ENCODE measurements at regions not wholly inside any gene's neighbourhood (a gene's known extent, or its start where the extent isn't known, plus 50 kb on each side); places are given as distances from the start of the nearest gene placed in this dataset.

- Histone ChIP-seq H3K79me2 (ENCODE audit: insufficient read depth, low read length) (no peaks in the 10 kb centered on the region), H3K27ac (ENCODE audit: low read depth, low read length) (no peak overlapping the region), H3K9ac (ENCODE audit: low read length) (no peak overlapping the region), H3K9me2 (replicated peaks; ENCODE audit: insufficient read depth, low read length) (no peaks in the 10 kb centered on the region), H3K4me3 (ENCODE audit: insufficient read depth, low read length, poor library complexity, severe bottlenecking) (no peak overlapping the region), H3K27me3 (ENCODE audit: low read length) (no peaks in the 10 kb centered on the region), H3K36me3 (ENCODE audit: low read length) (no peaks in the 10 kb centered on the region), H3K4me2 (ENCODE audit: low read depth, low read length, poor library complexity, severe bottlenecking) (no peak overlapping the region), H3F3A (ENCODE audit: insufficient read depth) (no peaks in the 10 kb centered on the region), H2AFZ (ENCODE audit: low read depth, low read length, severe bottlenecking) (no peak overlapping the region), H3K9me3 (ENCODE audit: insufficient read depth, low read length) (no peaks in the 10 kb centered on the region), H4K20me1 (ENCODE audit: low read depth, low read length) (no peaks in the 10 kb centered on the region)
- TF ChIP-seq CTCF (IDR thresholded peaks at IDR 0.05; ENCODE audit: insufficient read depth, low read length, poor library complexity, severe bottlenecking) (no peak), EZH2phosphoT487 (conservative IDR thresholded peaks at IDR 0.05; ENCODE audit: low read length) (no peak)
These were observed 62.6 kb downstream of the GLUD2 start for GRCh38 chrX:121109986-121110385.

GRCh38 chrX:121110536-121110935 lies 63.1 kb downstream of the GLUD2 start:
- Histone ChIP-seq H3K79me2 (ENCODE audit: insufficient read depth, low read length) (no peaks in the 10 kb centered on the region), H3K9me2 (replicated peaks; ENCODE audit: insufficient read depth, low read length) (no peaks in the 10 kb centered on the region), H3K9ac (ENCODE audit: low read length) (no peak overlapping the region), H3K4me2 (ENCODE audit: low read depth, low read length, poor library complexity, severe bottlenecking) (no peak overlapping the region), H3K36me3 (ENCODE audit: low read length) (no peaks in the 10 kb centered on the region), H3K27ac (ENCODE audit: low read depth, low read length) (no peak overlapping the region), H4K20me1 (ENCODE audit: low read depth, low read length) (no peaks in the 10 kb centered on the region), H3K4me3 (ENCODE audit: insufficient read depth, low read length, poor library complexity, severe bottlenecking) (no peak overlapping the region), H3K27me3 (ENCODE audit: low read length) (no peaks in the 10 kb centered on the region), H2AFZ (ENCODE audit: low read depth, low read length, severe bottlenecking) (no peak overlapping the region), H3F3A (ENCODE audit: insufficient read depth) (no peaks in the 10 kb centered on the region), H3K9me3 (ENCODE audit: insufficient read depth, low read length) (no peaks in the 10 kb centered on the region)
- TF ChIP-seq EZH2phosphoT487 (conservative IDR thresholded peaks at IDR 0.05; ENCODE audit: low read length), result no peak

- no peaks in the 10 kb centered on the region for H3K9me2 ChIP-seq (replicated peaks; ENCODE audit: insufficient read depth, low read length)
- TF ChIP-seq EZH2phosphoT487 (conservative IDR thresholded peaks at IDR 0.05; ENCODE audit: low read length) (no peak), CTCF (IDR thresholded peaks at IDR 0.05; ENCODE audit: insufficient read depth, low read length, poor library complexity, severe bottlenecking) (no peak)
These were observed 67.3 kb downstream of the GLUD2 start for GRCh38 chrX:121114691-121115090.

GRCh38 chrX:121120690-121121605 lies 73.5 kb downstream of the GLUD2 start:
- Histone ChIP-seq H3K36me3 (ENCODE audit: low read length) (no peaks in the 10 kb centered on the region), H2AFZ (ENCODE audit: low read depth, low read length, severe bottlenecking) (no peak overlapping the region), H3K9me3 (ENCODE audit: insufficient read depth, low read length) (no peaks in the 10 kb centered on the region), H3K9me2 (replicated peaks; ENCODE audit: insufficient read depth, low read length) (no peaks in the 10 kb centered on the region), H3K4me3 (ENCODE audit: insufficient read depth, low read length, poor library complexity, severe bottlenecking) (no peak overlapping the region), H3K79me2 (ENCODE audit: insufficient read depth, low read length) (no peaks in the 10 kb centered on the region), H3K4me2 (ENCODE audit: low read depth, low read length, poor library complexity, severe bottlenecking) (no peak overlapping the region), H3F3A (ENCODE audit: insufficient read depth) (no peaks in the 10 kb centered on the region), H3K9ac (ENCODE audit: low read length) (no peak overlapping the region), H3K27me3 (ENCODE audit: low read length) (no peaks in the 10 kb centered on the region), H4K20me1 (ENCODE audit: low read depth, low read length) (no peaks in the 10 kb centered on the region), H3K27ac (ENCODE audit: low read depth, low read length) (no peak overlapping the region)
- TF ChIP-seq EZH2phosphoT487 (conservative IDR thresholded peaks at IDR 0.05; ENCODE audit: low read length) (no peak), CTCF (IDR thresholded peaks at IDR 0.05; ENCODE audit: insufficient read depth, low read length, poor library complexity, severe bottlenecking) (no peak)

More at GRCh38 chrX:121114691-121115090, 67.3 kb downstream of the GLUD2 start:
- Histone ChIP-seq H3K36me3 (ENCODE audit: low read length) (no peaks in the 10 kb centered on the region), H3K4me3 (ENCODE audit: insufficient read depth, low read length, poor library complexity, severe bottlenecking) (no peak overlapping the region), H3K9me3 (ENCODE audit: insufficient read depth, low read length) (no peaks in the 10 kb centered on the region), H3K9ac (ENCODE audit: low read length) (no peak overlapping the region), H4K20me1 (ENCODE audit: low read depth, low read length) (no peaks in the 10 kb centered on the region), H3F3A (ENCODE audit: insufficient read depth) (no peaks in the 10 kb centered on the region), H3K4me2 (ENCODE audit: low read depth, low read length, poor library complexity, severe bottlenecking) (no peak overlapping the region), H3K79me2 (ENCODE audit: insufficient read depth, low read length) (no peaks in the 10 kb centered on the region), H3K27me3 (ENCODE audit: low read length) (no peaks in the 10 kb centered on the region), H3K27ac (ENCODE audit: low read depth, low read length) (no peak overlapping the region), H2AFZ (ENCODE audit: low read depth, low read length, severe bottlenecking) (no peak overlapping the region)
